ENCODE measurements at regions not wholly inside any gene's neighbourhood (a gene's known extent, or its start where the extent isn't known, plus 50 kb on each side); places are given as distances from the start of the nearest gene placed in this dataset.

DNA sequence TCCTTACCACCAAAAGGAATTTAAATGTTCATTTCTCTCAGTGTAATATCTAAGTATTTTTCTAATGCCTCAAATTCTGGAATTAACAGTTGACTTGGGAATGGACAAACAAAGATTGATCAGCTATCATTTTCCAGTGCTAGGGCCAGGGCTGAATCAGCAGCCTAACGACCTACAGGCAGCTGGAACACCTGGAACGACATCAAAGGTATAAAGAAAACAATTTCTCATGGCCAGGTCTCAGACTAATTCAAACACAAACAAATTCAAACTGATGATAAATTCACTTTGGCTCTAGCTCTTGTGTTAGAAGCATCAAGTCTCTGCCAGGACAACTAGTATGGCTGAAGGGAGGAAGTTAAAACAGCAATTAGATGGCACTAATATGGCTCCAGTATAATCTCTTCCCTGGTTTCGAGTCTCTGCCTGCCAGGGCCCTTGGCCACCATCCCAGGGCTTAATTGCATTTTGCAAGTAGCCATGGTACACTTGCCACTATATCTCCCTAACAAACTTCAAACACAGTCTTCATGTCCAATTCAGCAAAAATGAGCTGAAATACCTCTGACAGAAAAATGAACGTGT is 70.2 kb upstream of the FSHR start:
- TF ChIP-seq, protein P1, sequence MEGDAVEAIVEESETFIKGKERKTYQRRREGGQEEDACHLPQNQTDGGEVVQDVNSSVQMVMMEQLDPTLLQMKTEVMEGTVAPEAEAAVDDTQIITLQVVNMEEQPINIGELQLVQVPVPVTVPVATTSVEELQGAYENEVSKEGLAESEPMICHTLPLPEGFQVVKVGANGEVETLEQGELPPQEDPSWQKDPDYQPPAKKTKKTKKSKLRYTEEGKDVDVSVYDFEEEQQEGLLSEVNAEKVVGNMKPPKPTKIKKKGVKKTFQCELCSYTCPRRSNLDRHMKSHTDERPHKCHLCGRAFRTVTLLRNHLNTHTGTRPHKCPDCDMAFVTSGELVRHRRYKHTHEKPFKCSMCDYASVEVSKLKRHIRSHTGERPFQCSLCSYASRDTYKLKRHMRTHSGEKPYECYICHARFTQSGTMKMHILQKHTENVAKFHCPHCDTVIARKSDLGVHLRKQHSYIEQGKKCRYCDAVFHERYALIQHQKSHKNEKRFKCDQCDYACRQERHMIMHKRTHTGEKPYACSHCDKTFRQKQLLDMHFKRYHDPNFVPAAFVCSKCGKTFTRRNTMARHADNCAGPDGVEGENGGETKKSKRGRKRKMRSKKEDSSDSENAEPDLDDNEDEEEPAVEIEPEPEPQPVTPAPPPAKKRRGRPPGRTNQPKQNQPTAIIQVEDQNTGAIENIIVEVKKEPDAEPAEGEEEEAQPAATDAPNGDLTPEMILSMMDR (IDR thresholded peaks at IDR 0.05; ENCODE audit: insufficient read depth, low read depth, low read length), result no peak
- no peak for TF ChIP-seq EZH2 (IDR thresholded peaks at IDR 0.05; ENCODE audit: insufficient read depth, low read length)
